MM.1S (cell line): ENCODE measurements at regions not wholly inside any gene's neighbourhood (a gene's known extent, or its start where the extent isn't known, plus 50 kb on each side); places are given as distances from the start of the nearest gene placed in this dataset.
"Not testable (repeated sequence)": the region's sequence is repeated elsewhere in the genome, so short reads cannot be mapped to it uniquely, and the experiment has no call there.

ENCODE experiments used
- EZH2 ChIP-seq: fragments of 300-600 bp; sonication (generic); optimal IDR thresholded peaks from 2 replicates; pipeline ENCODE3; 2017; ENCODE audit warnings: low read depth, mild to moderate bottlenecking, antibody characterized with exemption, low read length, mixed read lengths
- EZH2phosphoT487 ChIP-seq: fragments of 300-600 bp; sonication (generic); IDR thresholded peaks from 2 replicates; pipeline ENCODE4 v1.6.1; 2018; ENCODE audit warnings: antibody characterized with exemption, low read length
- TF ChIP-seq, protein P1 (sequence below): fragments of 300-600 bp; sonication (generic); IDR thresholded peaks from 2 replicates; pipeline ENCODE4 v1.5.1; 2016; ENCODE audit warnings: antibody characterized with exemption, low read length, mixed read lengths

DNA sequence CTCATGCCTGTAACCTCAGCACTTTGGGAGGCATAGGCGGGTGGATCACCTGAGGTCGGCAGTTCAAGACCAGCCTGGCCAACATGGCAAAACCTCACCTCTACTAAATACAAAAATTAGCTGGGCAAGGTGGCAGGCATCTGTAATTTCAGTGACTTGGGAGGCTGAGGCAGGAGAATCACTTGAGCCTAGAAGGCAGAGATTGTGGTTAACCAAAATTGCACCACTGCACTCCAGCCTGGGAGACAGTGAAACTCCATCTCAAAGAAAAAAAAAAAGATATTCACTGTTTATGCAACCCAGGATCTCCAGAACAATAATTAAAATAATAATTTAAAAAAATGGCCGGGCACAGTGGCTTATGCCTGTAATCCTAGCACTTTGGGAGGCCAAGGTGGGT, 247.5 kb downstream of the LIPI start:
- TF ChIP-seq, protein P1, sequence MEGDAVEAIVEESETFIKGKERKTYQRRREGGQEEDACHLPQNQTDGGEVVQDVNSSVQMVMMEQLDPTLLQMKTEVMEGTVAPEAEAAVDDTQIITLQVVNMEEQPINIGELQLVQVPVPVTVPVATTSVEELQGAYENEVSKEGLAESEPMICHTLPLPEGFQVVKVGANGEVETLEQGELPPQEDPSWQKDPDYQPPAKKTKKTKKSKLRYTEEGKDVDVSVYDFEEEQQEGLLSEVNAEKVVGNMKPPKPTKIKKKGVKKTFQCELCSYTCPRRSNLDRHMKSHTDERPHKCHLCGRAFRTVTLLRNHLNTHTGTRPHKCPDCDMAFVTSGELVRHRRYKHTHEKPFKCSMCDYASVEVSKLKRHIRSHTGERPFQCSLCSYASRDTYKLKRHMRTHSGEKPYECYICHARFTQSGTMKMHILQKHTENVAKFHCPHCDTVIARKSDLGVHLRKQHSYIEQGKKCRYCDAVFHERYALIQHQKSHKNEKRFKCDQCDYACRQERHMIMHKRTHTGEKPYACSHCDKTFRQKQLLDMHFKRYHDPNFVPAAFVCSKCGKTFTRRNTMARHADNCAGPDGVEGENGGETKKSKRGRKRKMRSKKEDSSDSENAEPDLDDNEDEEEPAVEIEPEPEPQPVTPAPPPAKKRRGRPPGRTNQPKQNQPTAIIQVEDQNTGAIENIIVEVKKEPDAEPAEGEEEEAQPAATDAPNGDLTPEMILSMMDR: not testable (repeated sequence)
- not testable (repeated sequence) for TF ChIP-seq EZH2, EZH2phosphoT487
